ENCODE measurements at regions not wholly inside any gene's neighbourhood (a gene's known extent, or its start where the extent isn't known, plus 50 kb on each side); places are given as distances from the start of the nearest gene placed in this dataset.

GRCh38 chr9:99365233-99365980 lies 143.3 kb downstream of the SEC61B start:
- no peak for DNase-seq (ENCODE audit: low read depth, low spot score)

- DNase-seq (ENCODE audit: low read depth, low spot score), result no peak
Observed at GRCh38 chr9:99366183-99366582, 144.1 kb downstream of the SEC61B start.

- no peak for DNase-seq (ENCODE audit: low read depth, low spot score)
Observed at GRCh38 chr9:99366621-99367020, 144.5 kb downstream of the SEC61B start.

GRCh38 chr9:99368341-99369326 lies 146.6 kb downstream of the SEC61B start:
- peak; percentile 59 for DNase-seq (ENCODE audit: low read depth, low spot score)

GRCh38 chr9:99369327-99369722 lies 147.2 kb downstream of the SEC61B start:
- no peak for DNase-seq (ENCODE audit: low read depth, low spot score)

- DNase-seq (ENCODE audit: low read depth, low spot score), result no peak
Observed at GRCh38 chr9:99370376-99370775, 148.3 kb downstream of the SEC61B start.

GRCh38 chr9:99371376-99371775 lies 149.3 kb downstream of the SEC61B start:
- DNase-seq (ENCODE audit: low read depth, low spot score), result no peak

GRCh38 chr9:99373912-99374311 lies 151.8 kb downstream of the SEC61B start:
- DNase-seq (ENCODE audit: low read depth, low spot score), result no peak

- no peak for DNase-seq (ENCODE audit: low read depth, low spot score)
Observed at GRCh38 chr9:99374793-99375192, 152.7 kb downstream of the SEC61B start.

- DNase-seq (ENCODE audit: low read depth, low spot score), result no peak
Observed at GRCh38 chr9:99375481-99375880, 153.4 kb downstream of the SEC61B start.

- DNase-seq (ENCODE audit: low read depth, low spot score), result no peak
Observed at GRCh38 chr9:99377790-99378775, 156.0 kb downstream of the SEC61B start.

- no peak for DNase-seq (ENCODE audit: low read depth, low spot score)
Observed at GRCh38 chr9:99383536-99383935, 161.5 kb downstream of the SEC61B start.

- DNase-seq (ENCODE audit: low read depth, low spot score), result no peak
Observed at GRCh38 chr9:99385215-99385614, 163.1 kb downstream of the SEC61B start.

- DNase-seq (ENCODE audit: low read depth, low spot score), result peak; percentile 20
Observed at GRCh38 chr9:99385814-99386279, 163.8 kb downstream of the SEC61B start.

GRCh38 chr9:99387431-99387830 lies 165.3 kb downstream of the SEC61B start:
- DNase-seq (ENCODE audit: low read depth, low spot score), result no peak

- DNase-seq (ENCODE audit: low read depth, low spot score), result no peak
Observed at GRCh38 chr9:99389087-99390033, 167.3 kb downstream of the SEC61B start.

- no peak for DNase-seq (ENCODE audit: low read depth, low spot score)
Observed at GRCh38 chr9:99391937-99392594, 170.0 kb downstream of the SEC61B start.

- DNase-seq (ENCODE audit: low read depth, low spot score), result no peak
Observed at GRCh38 chr9:99392986-99393385, 170.9 kb downstream of the SEC61B start.

GRCh38 chr9:99393993-99394392 lies 171.9 kb downstream of the SEC61B start:
- DNase-seq (ENCODE audit: low read depth, low spot score), result no peak

GRCh38 chr9:99398241-99398640 lies 176.2 kb downstream of the SEC61B start:
- DNase-seq (ENCODE audit: low read depth, low spot score), result no peak
